Neutrophil (primary cell): ENCODE measurements at regions not wholly inside any gene's neighbourhood (a gene's known extent, or its start where the extent isn't known, plus 50 kb on each side); places are given as distances from the start of the nearest gene placed in this dataset.

Experiments
- H3K27ac ChIP-seq: fragments of 200-600 bp; sonication (generic); 2 replicates; pipeline ENCODE4 v1.5.1; 2016; ENCODE audit warnings: mild to moderate bottlenecking, moderate library complexity
- H3K27me3 ChIP-seq: fragments of 200-600 bp; sonication (generic); 2 replicates; pipeline ENCODE4 v1.6.0; 2016; ENCODE audit warnings: mild to moderate bottlenecking
- H3K36me3 ChIP-seq: fragments of 200-600 bp; sonication (generic); 2 replicates; pipeline ENCODE4 v1.5.1; 2017
- H3K4me1 ChIP-seq, 2 experiments: fragments of 200-600 bp in 1 of 2; sonication (generic) in 1 of 2; 1 replicate in 1 of 2; 2 replicates in 1 of 2; pipeline versions ENCODE4 v1.5.1 to v1.6.1; 2013 to 2016; ENCODE audit warnings: low read depth in 1 of 2, low read length in 1 of 2, mild to moderate bottlenecking in 1 of 2, moderate library complexity in 1 of 2; ENCODE audit not compliant: control insufficient read depth in 1 of 2, insufficient read depth in 1 of 2
- H3K4me3 ChIP-seq, 2 experiments: fragments of 200-600 bp in 1 of 2; sonication (generic) in 1 of 2; 1 replicate in 1 of 2; 2 replicates in 1 of 2; pipeline ENCODE4 v1.5.1; 2013 to 2016; ENCODE audit warnings: low read depth in 1 of 2, low read length in 1 of 2, mild to moderate bottlenecking in 1 of 2, moderate library complexity in 1 of 2
- H3K9me3 ChIP-seq: fragments of 200-600 bp; sonication (generic); 2 replicates; pipeline ENCODE4 v1.5.1; 2016
- TF ChIP-seq, protein P1 (sequence below): fragments of 200-600 bp; sonication (generic); IDR thresholded peaks from 2 replicates; pipeline ENCODE4 v1.5.1; 2016; ENCODE audit warnings: antibody characterized with exemption

- H3K4me3 ChIP-seq, result no peak overlapping the region
- H3K4me1 ChIP-seq, result peaks cover 0 to 8% of the 10 kb centered on the region in 2 experiments
- TF ChIP-seq, protein P1, sequence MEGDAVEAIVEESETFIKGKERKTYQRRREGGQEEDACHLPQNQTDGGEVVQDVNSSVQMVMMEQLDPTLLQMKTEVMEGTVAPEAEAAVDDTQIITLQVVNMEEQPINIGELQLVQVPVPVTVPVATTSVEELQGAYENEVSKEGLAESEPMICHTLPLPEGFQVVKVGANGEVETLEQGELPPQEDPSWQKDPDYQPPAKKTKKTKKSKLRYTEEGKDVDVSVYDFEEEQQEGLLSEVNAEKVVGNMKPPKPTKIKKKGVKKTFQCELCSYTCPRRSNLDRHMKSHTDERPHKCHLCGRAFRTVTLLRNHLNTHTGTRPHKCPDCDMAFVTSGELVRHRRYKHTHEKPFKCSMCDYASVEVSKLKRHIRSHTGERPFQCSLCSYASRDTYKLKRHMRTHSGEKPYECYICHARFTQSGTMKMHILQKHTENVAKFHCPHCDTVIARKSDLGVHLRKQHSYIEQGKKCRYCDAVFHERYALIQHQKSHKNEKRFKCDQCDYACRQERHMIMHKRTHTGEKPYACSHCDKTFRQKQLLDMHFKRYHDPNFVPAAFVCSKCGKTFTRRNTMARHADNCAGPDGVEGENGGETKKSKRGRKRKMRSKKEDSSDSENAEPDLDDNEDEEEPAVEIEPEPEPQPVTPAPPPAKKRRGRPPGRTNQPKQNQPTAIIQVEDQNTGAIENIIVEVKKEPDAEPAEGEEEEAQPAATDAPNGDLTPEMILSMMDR, result no peak
- H3K9me3 ChIP-seq, result no peaks in the 10 kb centered on the region
- no peaks in the 10 kb centered on the region for H3K36me3 ChIP-seq
- no peak overlapping the region for H3K27ac ChIP-seq
- H3K27me3 ChIP-seq, result no peaks in the 10 kb centered on the region
Observed at GRCh38 chr21:35579520-35580293, 480.6 kb downstream of the SETD4 start.

- H3K9me3 ChIP-seq, result no peaks in the 10 kb centered on the region
- no peaks in the 10 kb centered on the region for H3K36me3 ChIP-seq
- no peak overlapping the region for H3K27ac ChIP-seq
- no peaks in the 10 kb centered on the region for H3K27me3 ChIP-seq
- H3K4me1 ChIP-seq, result peaks cover 0 to 8% of the 10 kb centered on the region in 2 experiments
- TF ChIP-seq, protein P1, result no peak
- H3K4me3 ChIP-seq, result no peak overlapping the region
Observed at GRCh38 chr21:35578831-35579471, 481.4 kb downstream of the SETD4 start.

DNA sequence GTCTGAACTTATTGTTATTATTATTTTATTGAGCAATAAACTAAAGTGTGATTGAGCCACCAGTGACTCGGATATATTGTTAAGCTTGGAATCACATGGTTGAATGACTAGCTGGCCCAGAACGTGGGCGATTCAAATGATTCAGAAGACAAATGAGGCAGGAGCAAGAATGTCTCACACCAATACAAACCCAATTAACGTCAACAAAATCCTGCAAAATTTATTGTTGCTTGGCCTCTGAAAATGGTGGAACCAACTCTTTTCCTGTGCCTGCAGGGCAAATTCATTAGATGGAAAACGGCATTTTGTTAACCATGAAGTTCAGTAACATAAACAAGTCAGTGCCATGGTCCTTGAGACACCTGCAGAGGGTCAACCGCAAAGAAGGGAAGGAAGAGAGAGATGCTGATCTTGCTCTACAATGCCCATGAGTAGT is 482.0 kb downstream of the SETD4 start:
- H3K4me3 ChIP-seq, result no peak overlapping the region
- no peak overlapping the region for H3K27ac ChIP-seq
- H3K27me3 ChIP-seq, result no peaks in the 10 kb centered on the region
- H3K36me3 ChIP-seq, result no peaks in the 10 kb centered on the region
- H3K9me3 ChIP-seq, result no peaks in the 10 kb centered on the region
- H3K4me1 ChIP-seq, result peaks cover 0 to 8% of the 10 kb centered on the region in 2 experiments
- TF ChIP-seq, protein P1, result no peak

- Histone ChIP-seq H3K4me1 (no peaks in the 10 kb centered on the region), H3K9me3 (no peaks in the 10 kb centered on the region), H3K27me3 (no peaks in the 10 kb centered on the region), H3K36me3 (no peaks in the 10 kb centered on the region), H3K27ac (no peak overlapping the region), H3K4me3 (no peak overlapping the region)
- TF ChIP-seq, protein P1, result no peak
Observed at GRCh38 chr21:35575280-35575915, 484.9 kb downstream of the SETD4 start.

GRCh38 chr21:35573472-35574374 is 486.6 kb downstream of the SETD4 start:
- Histone ChIP-seq H3K4me1 (no peaks in the 10 kb centered on the region), H3K27me3 (no peaks in the 10 kb centered on the region), H3K4me3 (no peak overlapping the region), H3K36me3 (no peaks in the 10 kb centered on the region), H3K9me3 (no peaks in the 10 kb centered on the region), H3K27ac (no peak overlapping the region)
- TF ChIP-seq, protein P1, result no peak
